Fibroblast of lung (primary cell): ENCODE measurements at regions not wholly inside any gene's neighbourhood (a gene's known extent, or its start where the extent isn't known, plus 50 kb on each side); places are given as distances from the start of the nearest gene placed in this dataset.

Experiments used
- DNase-seq, 2 donors: peaks; one replicate each; pipeline versions ENCODE4 v3.0.0 to v3.0.0-alpha.2; 2010; ENCODE audit warnings: low read depth in 2 of 2
- H2AFZ ChIP-seq: 2 replicates; pipeline ENCODE4 v1.5.1; 2012; ENCODE audit warnings: low read length, control low read depth, inconsistent platforms
- H3K27ac ChIP-seq: 2 replicates; pipeline ENCODE4 v1.5.1; 2011; ENCODE audit warnings: low read length, control low read depth; ENCODE audit not compliant: insufficient read depth
- H3K27me3 ChIP-seq: 2 replicates; pipeline ENCODE4 v1.5.1; 2011; ENCODE audit warnings: mild to moderate bottlenecking, low read length; ENCODE audit not compliant: control insufficient read depth, insufficient read depth
- H3K36me3 ChIP-seq: 2 replicates; pipeline ENCODE4 v1.5.1; 2011; ENCODE audit warnings: low read length; ENCODE audit not compliant: control insufficient read depth, insufficient read depth
- H3K4me1 ChIP-seq: 2 replicates; pipeline ENCODE4 v1.5.1; 2011; ENCODE audit warnings: low read length; ENCODE audit not compliant: control insufficient read depth, insufficient read depth; ENCODE audit errors: extremely low read depth
- H3K4me2 ChIP-seq: 2 replicates; pipeline ENCODE4 v1.5.1; 2011; ENCODE audit warnings: low read length, control low read depth; ENCODE audit not compliant: insufficient read depth; ENCODE audit errors: extremely low read depth
- H3K4me3 ChIP-seq, 4 experiments: fragments of 200-600 bp in 1 of 4; sonication (generic) in 1 of 4; replicated peaks in 1 of 4; 2 replicates each; pipeline ENCODE4 v1.5.1; 2011 to 2016; ENCODE audit warnings: low read length in 4 of 4, low read depth in 3 of 4, mild to moderate bottlenecking in 3 of 4, control low read depth in 2 of 4, inconsistent platforms in 1 of 4, mixed read lengths in 1 of 4; ENCODE audit not compliant: insufficient read depth in 1 of 4; ENCODE audit errors: control extremely low read depth in 1 of 4
- H3K79me2 ChIP-seq: 2 replicates; pipeline ENCODE4 v1.5.1; 2012; ENCODE audit warnings: mild to moderate bottlenecking, low read length, inconsistent platforms; ENCODE audit not compliant: control insufficient read depth, insufficient read depth
- H3K9ac ChIP-seq: 2 replicates; pipeline ENCODE4 v1.5.1; 2011; ENCODE audit warnings: mild to moderate bottlenecking, low read length, control low read depth; ENCODE audit not compliant: insufficient read depth
- H3K9me3 ChIP-seq: 2 replicates; pipeline ENCODE4 v1.5.1; 2012; ENCODE audit warnings: low read depth, low read length; ENCODE audit not compliant: control insufficient read depth, insufficient read depth
- H4K20me1 ChIP-seq: 2 replicates; pipeline ENCODE4 v1.5.1; 2011; ENCODE audit warnings: low read length; ENCODE audit not compliant: control insufficient read depth, insufficient read depth; ENCODE audit errors: extremely low read depth
- EZH2 ChIP-seq: IDR thresholded peaks from 2 replicates; pipeline ENCODE4 v1.5.1; 2012; ENCODE audit warnings: low read length, control low read depth, mild to moderate bottlenecking; ENCODE audit errors: missing control alignments
- TF ChIP-seq, protein P1 (sequence below), 2 donors: IDR thresholded peaks in 1 of 2; conservative IDR thresholded peaks in 1 of 2; 1 replicate in 1 of 2; 2 replicates in 1 of 2; pipeline ENCODE4 v1.5.1; 2011 to 2012; ENCODE audit warnings: low read length in 2 of 2, control low read depth in 1 of 2, inconsistent platforms in 1 of 2, low read depth in 1 of 2, mild to moderate bottlenecking in 1 of 2

DNA sequence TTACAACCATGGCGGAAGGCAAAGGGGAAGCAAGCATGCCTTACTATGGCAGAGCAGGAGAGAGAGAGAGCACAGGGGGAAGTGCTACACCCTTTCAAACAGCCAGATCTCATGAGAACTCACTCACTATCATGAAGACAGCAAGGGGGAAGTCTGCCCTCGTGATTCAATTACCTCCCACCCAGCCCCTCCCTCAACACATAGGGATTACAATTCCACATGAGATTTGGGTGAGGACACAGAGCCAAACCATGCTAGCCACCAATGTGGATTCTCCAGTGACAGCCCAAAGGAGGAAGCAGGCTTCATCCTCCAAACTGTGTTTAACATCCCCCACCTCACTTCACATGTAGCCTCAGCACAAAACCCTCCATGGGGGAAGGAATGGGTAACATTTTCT, 563.7 kb downstream of the CDK5RAP2 start:
- H3K9me3 ChIP-seq: no peaks in the 10 kb centered on the region
- H3K9ac ChIP-seq: no peak overlapping the region
- DNase-seq: no peak
- H3K36me3 ChIP-seq: no peaks in the 10 kb centered on the region
- H2AFZ ChIP-seq: no peak overlapping the region
- TF ChIP-seq, protein P1, sequence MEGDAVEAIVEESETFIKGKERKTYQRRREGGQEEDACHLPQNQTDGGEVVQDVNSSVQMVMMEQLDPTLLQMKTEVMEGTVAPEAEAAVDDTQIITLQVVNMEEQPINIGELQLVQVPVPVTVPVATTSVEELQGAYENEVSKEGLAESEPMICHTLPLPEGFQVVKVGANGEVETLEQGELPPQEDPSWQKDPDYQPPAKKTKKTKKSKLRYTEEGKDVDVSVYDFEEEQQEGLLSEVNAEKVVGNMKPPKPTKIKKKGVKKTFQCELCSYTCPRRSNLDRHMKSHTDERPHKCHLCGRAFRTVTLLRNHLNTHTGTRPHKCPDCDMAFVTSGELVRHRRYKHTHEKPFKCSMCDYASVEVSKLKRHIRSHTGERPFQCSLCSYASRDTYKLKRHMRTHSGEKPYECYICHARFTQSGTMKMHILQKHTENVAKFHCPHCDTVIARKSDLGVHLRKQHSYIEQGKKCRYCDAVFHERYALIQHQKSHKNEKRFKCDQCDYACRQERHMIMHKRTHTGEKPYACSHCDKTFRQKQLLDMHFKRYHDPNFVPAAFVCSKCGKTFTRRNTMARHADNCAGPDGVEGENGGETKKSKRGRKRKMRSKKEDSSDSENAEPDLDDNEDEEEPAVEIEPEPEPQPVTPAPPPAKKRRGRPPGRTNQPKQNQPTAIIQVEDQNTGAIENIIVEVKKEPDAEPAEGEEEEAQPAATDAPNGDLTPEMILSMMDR (conservative IDR thresholded peaks at IDR 0.05 in 1 of 2, IDR thresholded peaks at IDR 0.05 in 1 of 2; ENCODE audit: low read depth in 1 of 2, low read length in 2 of 2): no peak
- TF ChIP-seq EZH2: no peak
- no peaks in the 10 kb centered on the region for H4K20me1 ChIP-seq
- H3K4me1 ChIP-seq: no peaks in the 10 kb centered on the region
- H3K4me2 ChIP-seq: no peak overlapping the region
- H3K79me2 ChIP-seq: no peaks in the 10 kb centered on the region
- H3K27me3 ChIP-seq: no peaks in the 10 kb centered on the region
- no peak overlapping the region for H3K27ac ChIP-seq
- no peak overlapping the region for H3K4me3 ChIP-seq

DNA sequence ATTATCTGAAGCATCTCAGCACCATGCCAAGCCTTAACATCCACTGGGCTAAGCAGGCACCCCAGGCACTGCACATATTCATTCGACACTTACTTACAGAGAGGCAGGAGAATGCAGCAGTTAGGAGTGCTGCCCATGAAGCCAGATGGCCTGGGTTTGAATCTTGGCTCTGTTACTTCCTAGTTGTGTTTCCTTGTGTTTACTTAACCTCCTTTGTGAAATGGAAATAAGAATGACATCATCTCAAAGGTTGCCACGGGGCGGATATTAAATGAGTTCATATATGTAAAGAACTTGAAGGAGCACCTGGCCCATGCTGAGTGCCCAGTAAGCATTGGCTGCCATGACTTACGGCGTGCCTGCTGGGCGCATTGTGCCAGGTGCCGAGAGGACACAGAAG, 565.2 kb downstream of the CDK5RAP2 start:
- no peak for DNase-seq
- TF ChIP-seq EZH2: no peak
- TF ChIP-seq, protein P1 (conservative IDR thresholded peaks at IDR 0.05 in 1 of 2, IDR thresholded peaks at IDR 0.05 in 1 of 2; ENCODE audit: low read depth in 1 of 2, low read length in 2 of 2): no peak
- H3K4me1 ChIP-seq: no peaks in the 10 kb centered on the region
- no peaks in the 10 kb centered on the region for H3K79me2 ChIP-seq
- H3K4me3 ChIP-seq: no peak overlapping the region
- no peak overlapping the region for H3K9ac ChIP-seq
- no peaks in the 10 kb centered on the region for H3K27me3 ChIP-seq
- H4K20me1 ChIP-seq: no peaks in the 10 kb centered on the region
- H3K9me3 ChIP-seq: no peaks in the 10 kb centered on the region
- H3K27ac ChIP-seq: no peak overlapping the region
- no peak overlapping the region for H3K4me2 ChIP-seq
- no peaks in the 10 kb centered on the region for H3K36me3 ChIP-seq
- no peak overlapping the region for H2AFZ ChIP-seq

DNA sequence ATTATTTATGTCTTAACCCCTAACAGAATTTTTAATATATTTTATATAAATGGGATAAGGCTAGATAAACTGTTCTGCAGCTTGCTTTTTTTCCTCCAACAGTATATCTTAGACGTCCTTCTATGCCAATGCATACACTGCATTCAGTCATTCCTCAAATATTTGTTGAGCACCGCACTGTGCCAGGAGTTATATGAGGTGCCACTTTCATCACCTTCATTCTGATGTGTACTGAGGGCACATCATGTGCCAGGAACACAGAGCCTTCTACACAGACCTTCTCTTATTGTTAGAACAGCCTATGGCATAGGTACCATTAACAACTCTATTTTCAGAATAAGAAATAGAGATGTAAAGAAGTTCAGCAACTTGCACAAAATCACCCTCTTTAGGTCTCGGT, 570.1 kb downstream of the CDK5RAP2 start:
- Histone ChIP-seq H3K4me3 (no peak overlapping the region), H4K20me1 (no peaks in the 10 kb centered on the region), H3K27ac (no peak overlapping the region), H2AFZ (no peak overlapping the region), H3K79me2 (no peaks in the 10 kb centered on the region), H3K4me1 (no peaks in the 10 kb centered on the region), H3K9me3 (no peaks in the 10 kb centered on the region), H3K36me3 (no peaks in the 10 kb centered on the region), H3K9ac (no peak overlapping the region), H3K4me2 (no peak overlapping the region), H3K27me3 (no peaks in the 10 kb centered on the region)
- DNase-seq: no peak
- no peak for TF ChIP-seq EZH2
- TF ChIP-seq, protein P1 (conservative IDR thresholded peaks at IDR 0.05 in 1 of 2, IDR thresholded peaks at IDR 0.05 in 1 of 2; ENCODE audit: low read depth in 1 of 2, low read length in 2 of 2): no peak
